Dermis microvascular lymphatic vessel endothelial cell (primary cell): ENCODE measurements at regions not wholly inside any gene's neighbourhood (a gene's known extent, or its start where the extent isn't known, plus 50 kb on each side); places are given as distances from the start of the nearest gene placed in this dataset.

Experiments used
- DNase-seq, 2 donors: peaks; one replicate each; pipeline versions ENCODE4 v3.0.0 to v3.0.0-alpha.2; 2010; ENCODE audit warnings: low read depth in 2 of 2

DNA sequence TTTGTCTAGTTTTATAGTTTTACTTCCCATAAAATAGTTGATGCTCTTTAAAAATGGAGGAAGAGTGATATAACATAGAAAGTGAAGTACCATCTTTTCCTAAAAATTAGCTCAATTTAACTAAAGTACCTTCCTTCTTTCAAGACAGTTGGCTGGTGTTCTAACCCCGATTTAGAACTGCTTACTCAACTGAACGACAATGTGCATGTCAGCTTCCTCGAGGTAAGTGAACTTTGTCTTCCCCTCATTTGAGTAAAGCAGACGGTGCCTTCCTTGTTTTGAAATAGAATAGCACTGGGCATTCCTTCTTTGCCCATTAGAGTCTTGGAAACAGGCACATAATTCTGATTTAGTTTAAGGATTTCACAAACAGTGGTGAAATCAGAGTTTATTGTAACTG lies 1519.2 kb downstream of the EFNB2 start:
- DNase-seq = no peak

DNA sequence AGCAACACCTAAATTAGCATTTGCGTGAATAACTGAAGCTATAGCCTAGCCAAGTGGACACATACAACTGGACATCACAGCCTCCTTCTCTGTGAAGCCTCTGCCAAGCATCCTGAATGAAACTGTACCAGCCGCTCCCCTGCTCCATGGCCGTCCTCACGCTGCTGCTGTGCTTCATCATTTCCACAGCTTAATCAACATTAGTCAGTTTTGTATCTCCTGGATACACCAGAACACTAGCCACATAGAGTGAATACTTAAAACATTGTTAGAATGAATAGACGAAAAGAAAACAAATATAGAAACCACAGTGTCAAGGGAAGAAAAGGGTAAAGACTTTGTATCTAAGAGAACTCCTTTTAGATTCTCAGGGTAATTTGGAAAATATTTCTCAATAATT lies 1526.9 kb downstream of the EFNB2 start:
- DNase-seq = no peak

DNA sequence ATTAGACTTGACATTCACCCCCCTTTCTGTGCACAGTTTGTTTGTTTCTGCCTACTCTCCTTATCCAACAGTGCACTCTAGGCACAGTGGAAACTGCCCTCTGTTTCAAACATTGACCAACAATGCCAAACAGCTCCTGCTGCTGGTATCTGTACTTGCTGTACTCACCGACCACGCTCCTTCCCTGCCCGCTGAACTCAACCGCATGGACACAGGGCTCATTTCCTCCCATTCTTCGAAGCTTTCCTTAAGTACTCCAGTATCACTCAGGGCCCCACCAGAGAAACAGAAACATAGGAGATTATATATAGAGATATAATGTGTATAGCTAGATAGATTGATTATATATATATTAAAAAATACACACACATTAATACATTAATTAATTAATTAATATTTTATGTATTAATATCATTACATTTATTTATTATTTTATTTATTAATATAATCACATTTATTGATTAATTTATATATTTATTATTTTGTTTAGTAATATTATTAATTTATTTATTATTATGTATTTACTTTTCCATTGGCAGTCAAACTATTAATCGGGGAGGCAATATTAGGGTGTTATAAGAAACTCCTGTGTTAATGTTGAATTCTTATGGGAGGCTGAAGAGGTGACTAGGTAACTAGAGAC lies 1528.2 kb downstream of the EFNB2 start:
- peak in 1 of 2 donors; percentile 78 for DNase-seq

GRCh38 chr13:104996022-104996421 lies 1539.4 kb downstream of the EFNB2 start:
- DNase-seq = no peak

GRCh38 chr13:104993708-104994107 lies 1541.8 kb downstream of the EFNB2 start:
- DNase-seq = no peak

GRCh38 chr13:104987621-104988020 lies 1547.8 kb downstream of the EFNB2 start:
- peak; percentile 81 for DNase-seq

DNA sequence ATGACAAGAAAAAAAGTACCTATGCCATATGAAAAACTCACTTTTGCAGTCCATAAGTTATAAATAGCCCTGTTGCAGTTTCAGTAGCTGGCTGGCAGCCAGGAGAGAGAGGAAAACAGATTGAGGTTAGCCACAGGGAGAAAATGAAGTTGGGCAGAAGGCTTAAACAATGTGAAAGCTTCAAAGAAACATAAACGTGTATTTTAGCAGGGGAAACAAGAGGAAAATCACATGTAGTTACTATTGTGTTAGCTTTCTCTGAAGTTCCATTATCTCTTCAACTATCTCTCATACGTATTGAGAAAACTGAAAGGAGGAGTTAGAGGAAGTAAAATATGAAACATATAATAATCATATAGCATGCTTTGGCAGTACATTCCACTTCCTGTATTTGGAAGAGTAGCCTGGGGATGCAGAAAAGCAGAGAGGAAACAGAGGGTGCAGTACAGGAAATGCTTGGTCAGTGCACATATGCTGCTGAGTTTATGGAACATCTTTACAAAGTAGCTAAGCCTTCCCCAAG lies 1551.1 kb downstream of the EFNB2 start:
- DNase-seq = peak; percentile 76 to 86

DNA sequence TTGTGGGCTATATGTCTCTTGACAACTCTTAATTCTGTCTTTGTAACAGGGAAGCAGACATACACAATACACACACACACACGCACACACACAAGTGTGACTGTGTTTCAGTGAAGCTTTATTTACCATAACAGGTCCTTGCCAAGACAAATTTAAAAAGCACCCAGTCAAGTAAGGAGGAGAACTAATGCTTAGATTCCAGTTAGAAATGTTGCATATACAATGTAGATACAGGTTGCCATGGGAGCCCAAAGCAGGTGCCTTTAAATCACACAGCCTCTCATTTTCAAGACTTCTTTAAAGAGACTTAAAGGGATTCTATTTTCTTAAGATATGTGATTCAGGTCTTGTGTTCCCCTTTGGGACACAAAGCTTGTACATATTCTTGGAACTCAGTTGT lies 1551.9 kb downstream of the EFNB2 start:
- DNase-seq = peak in 1 of 2 donors; percentile 3

DNA sequence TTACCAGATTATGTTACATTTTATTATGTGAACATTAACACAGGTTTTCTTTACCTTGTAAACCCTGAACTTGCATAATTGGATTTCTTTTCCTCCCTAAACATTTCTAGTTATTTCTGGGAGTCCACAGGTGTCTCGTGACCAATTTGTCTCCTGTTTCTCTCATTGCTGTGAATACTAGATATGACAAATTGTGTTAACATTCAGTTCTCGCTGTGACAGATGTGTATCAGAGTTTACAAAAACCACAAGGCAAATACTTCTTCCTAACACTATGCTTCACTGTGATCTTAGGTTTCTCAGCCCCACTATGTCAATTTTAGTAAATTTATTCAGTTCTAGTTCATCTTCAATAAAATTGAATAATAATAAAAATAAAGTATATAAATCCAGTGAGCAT lies 1554.9 kb downstream of the EFNB2 start:
- no peak for DNase-seq

- no peak for DNase-seq
Measured at GRCh38 chr13:104979281-104980030, 1556.0 kb downstream of the EFNB2 start.

- DNase-seq = no peak
Measured at GRCh38 chr13:104976986-104977385, 1558.5 kb downstream of the EFNB2 start.

GRCh38 chr13:104975272-104975671 lies 1560.2 kb downstream of the EFNB2 start:
- DNase-seq = no peak

DNA sequence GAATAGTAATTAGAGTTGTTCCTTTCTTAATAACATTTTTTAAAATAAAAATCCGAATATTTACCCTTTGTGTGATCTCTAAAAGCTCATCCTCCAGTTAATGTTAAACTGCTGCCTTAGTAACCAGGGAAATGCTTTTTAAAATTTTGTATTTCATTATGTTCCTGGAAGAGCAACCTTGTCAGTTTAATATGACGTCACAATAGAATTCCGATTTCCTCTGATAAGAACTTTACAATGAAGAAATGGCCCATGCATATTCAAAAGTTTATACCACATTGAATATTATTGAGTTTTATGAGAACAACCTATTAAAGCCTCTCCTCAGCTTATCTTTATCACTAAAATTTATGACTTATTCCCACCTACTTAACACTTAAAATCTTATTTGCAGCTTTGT lies 1566.6 kb downstream of the EFNB2 start:
- DNase-seq = no peak

- no peak for DNase-seq
Measured at GRCh38 chr13:104967836-104968630, 1567.4 kb downstream of the EFNB2 start.

GRCh38 chr13:104967376-104967775 lies 1568.1 kb downstream of the EFNB2 start:
- no peak for DNase-seq

GRCh38 chr13:104962411-104962810 lies 1573.1 kb downstream of the EFNB2 start:
- DNase-seq = no peak

DNA sequence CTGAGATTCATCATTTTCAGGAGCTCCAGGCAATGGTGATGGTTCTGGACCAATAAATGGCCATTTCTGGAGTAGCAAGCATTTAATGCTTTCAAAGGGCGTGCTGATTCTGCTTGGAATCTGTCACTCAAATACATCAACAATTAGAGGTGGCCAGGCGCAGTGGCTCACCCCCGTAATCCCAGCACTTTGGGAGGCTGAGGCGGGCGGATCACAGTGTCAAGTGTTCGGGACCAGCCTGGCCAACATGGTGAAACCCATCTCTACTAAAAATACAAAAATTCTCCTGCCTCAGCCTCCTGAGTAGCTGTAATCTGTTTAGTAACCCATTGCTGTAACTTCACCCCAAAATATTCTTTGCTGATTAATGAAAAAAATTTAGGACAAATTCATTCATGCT lies 1574.2 kb downstream of the EFNB2 start:
- no peak for DNase-seq

- no peak for DNase-seq
Measured at GRCh38 chr13:104954210-104954609, 1581.3 kb downstream of the EFNB2 start.

DNA sequence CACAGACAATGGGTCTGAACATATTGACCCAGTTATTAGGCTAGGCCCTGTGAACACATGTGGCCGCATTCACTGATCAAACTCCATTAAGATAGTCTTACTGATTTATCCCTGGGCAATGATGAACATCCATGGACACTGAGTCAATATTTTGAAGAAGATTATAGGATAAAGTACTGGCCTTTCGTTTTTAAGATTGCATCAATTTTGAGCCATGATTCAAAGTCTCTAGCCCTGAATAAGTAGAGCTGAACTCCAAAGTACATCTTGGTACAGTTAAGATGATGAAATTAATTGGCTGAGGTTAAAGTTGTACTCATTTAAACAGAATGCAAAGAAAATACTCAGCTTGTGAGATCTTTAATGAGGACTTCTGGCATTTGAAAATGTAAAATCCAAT lies 1581.9 kb downstream of the EFNB2 start:
- DNase-seq = no peak

DNA sequence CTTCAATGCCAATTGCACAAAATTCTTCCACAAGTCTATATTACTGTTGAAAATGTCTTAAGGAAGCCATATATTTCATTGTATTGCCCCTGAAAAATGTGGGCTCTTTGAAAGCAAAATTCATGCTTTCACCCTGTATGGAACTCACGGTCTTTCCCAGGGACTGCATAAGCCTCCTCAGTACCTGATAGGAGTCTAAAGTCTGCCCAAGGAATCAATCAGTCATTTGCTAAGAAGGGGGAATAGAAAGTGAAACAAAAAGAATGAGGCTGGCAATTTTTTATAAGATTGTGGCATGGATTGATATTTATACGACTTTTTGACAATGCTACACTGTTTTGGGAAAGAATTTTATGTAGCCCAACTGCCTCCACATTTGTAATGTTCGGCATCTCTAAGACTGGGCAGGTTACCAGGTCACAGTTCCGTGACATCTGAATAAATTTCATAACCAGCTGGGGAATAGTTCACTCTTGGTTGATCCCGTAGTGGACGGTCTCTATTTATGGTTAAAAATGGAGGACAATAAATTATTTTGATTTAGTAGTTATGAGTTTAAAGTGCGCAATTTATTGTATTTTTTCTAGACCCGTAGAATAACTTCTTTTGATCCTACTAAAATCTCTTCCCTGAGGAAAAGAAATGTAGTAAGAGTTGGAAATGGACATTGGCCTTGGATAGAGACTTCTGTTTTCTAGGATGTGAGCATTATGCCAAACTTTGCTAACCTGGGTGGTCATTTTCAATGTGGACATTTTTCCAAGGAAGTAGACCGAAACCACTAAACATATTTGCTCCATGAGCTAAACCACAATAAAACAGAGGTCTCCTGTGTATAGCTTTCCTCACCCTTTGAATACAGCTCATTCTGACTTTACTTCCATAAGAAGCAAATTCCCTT lies 1585.4 kb downstream of the EFNB2 start:
- DNase-seq = no peak

DNA sequence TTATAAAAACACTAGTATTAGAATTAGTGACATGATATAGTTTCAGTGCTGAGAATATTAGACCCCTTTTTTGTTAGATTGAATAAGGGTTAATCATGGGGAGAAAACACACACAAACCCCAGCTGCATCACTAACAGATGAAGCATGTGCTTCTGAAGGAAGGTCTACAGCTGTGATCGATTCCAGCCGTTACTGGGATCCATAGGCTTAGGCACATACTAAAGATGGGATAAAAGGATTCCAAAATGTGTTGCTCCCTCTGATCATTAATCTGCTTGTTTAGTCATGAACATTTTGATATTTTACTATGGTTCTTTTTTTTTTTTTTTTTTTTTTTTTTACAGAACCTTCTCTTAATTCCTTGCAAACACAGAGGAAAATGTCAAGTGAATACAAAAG lies 1591.3 kb downstream of the EFNB2 start:
- DNase-seq = no peak
